Heart left ventricle (tissue), 16 donors: ENCODE measurements at regions not wholly inside any gene's neighbourhood (a gene's known extent, or its start where the extent isn't known, plus 50 kb on each side); places are given as distances from the start of the nearest gene placed in this dataset.

Experiments used
- ATAC-seq, 4 donors: fragments of 200-7000 bp; cut with Tn5 transposase; one replicate each; pipeline ENCODE4 v1.9.1; 2020 to 2022; ENCODE audit warnings: moderate library complexity in 4 of 4, mild to moderate bottlenecking in 3 of 4, moderate number of reproducible peaks in 1 of 4
- DNase-seq, 5 donors: peaks; one replicate each; pipeline ENCODE4 v3.0.0-alpha.2; 2020
- H3K27ac ChIP-seq, 12 donors: fragments of 200-600 bp; sonication (generic) in 4 of 12; one replicate each; pipeline versions ENCODE4 v1.5.0 to v1.8.0; 2016 to 2022; ENCODE audit warnings: mild to moderate bottlenecking in 2 of 12
- H3K27me3 ChIP-seq, 9 donors: fragments of 200-600 bp; sonication (generic) in 2 of 9; one replicate each; pipeline versions ENCODE4 v1.5.1 to v1.8.0; 2016 to 2022; ENCODE audit warnings: mild to moderate bottlenecking in 3 of 9
- H3K36me3 ChIP-seq, 9 donors: fragments of 200-600 bp; sonication (generic) in 2 of 9; one replicate each; pipeline versions ENCODE4 v1.5.0 to v1.8.0; 2018 to 2022; ENCODE audit warnings: mild to moderate bottlenecking in 2 of 9
- H3K4me1 ChIP-seq, 12 donors: fragments of 200-600 bp; sonication (generic) in 4 of 12; one replicate each; pipeline versions ENCODE4 v1.5.0 to v1.8.0; 2016 to 2022; ENCODE audit warnings: mild to moderate bottlenecking in 3 of 12
- H3K4me3 ChIP-seq, 12 donors: fragments of 200-600 bp; sonication (generic) in 4 of 12; one replicate each; pipeline versions ENCODE4 v1.5.0 to v1.8.0; 2017 to 2022; ENCODE audit warnings: mild to moderate bottlenecking in 9 of 12, moderate library complexity in 4 of 12
- H3K9me3 ChIP-seq, 12 donors: fragments of 200-600 bp; sonication (generic) in 4 of 12; one replicate each; pipeline versions ENCODE4 v1.5.0 to v1.8.0; 2016 to 2022; ENCODE audit warnings: mild to moderate bottlenecking in 1 of 12
- CTCF ChIP-seq, 12 donors: fragments of 200-600 bp; sonication (generic) in 4 of 12; IDR thresholded peaks; one replicate each; pipeline versions ENCODE4 v1.5.0 to v1.8.0; 2018 to 2022; ENCODE audit warnings: antibody characterized with exemption in 12 of 12, mild to moderate bottlenecking in 5 of 12
- POLR2A ChIP-seq, 2 donors: fragments of 450-650 bp; IDR thresholded peaks; one replicate each; pipeline ENCODE4 v1.6.1; 2017; ENCODE audit warnings: antibody characterized with exemption in 2 of 2, mild to moderate bottlenecking in 2 of 2, moderate library complexity in 2 of 2
- WGBS, 4 donors: extraction: QIAGEN DNeasy Blood & Tissue Kit in 2 of 4; methylation state at CpG; one replicate each; pipeline versions ENCODE4 v1.1.5 to v1.1.7; 2013 to 2018; 5-methylcytosine and 5-hydroxymethylcytosine counted together
- intact Hi-C, 10 donors: fragments of 100-400 bp; cut with DNase I; formaldehyde crosslinking; loops; one replicate each; pipeline versions ENCODE4 v1.11.1 to v1.14.2; 2022
- donor health status: ischemic (EF 13 %, LVEDD 7.1; RV severe dilation, severe dysfunction).
- donor health status: healthy with polysubstance abuse.
- donor health status: DM: no; HTN: yes; CAD: no.
- donor health status: DM: no; HTN: no; CAD: no.
- donor health status: ischemic (EF 25% LVEDD 6.9; RV normal size, moderate dysfunction).
- donor health status: ischemic (EF 25% LVEDD 5.7; RV mildly dilated, moderate dysfunction).
- donor health status: healthy.
- donor health status: DM: yes; HTN: yes; CAD: no.
- donor health status: ischemic (EF 35%, LVEDD 5.7; RV mildly dilated, moderate dysfunction).
- donor health status: nonischemic (EF 11% LVEDD 7.7; RV severe dilation, severe dysfunction).
- donor health status: DM: yes; HTN: yes; CAD: no.
- donor health status: PGD.
- donor health status: ischemic (EF 29% LVEDD 5.4; RV normal size, mild dysfunction).
- donor health status: nonischemic (EF 23%, LVEDD 6.1; RV moderate dilation, normal function).

GRCh38 chr3:197606468-197606867 lies 50.7 kb upstream of the BDH1 start:
- intact Hi-C loops, result no loop called here
- DNase-seq, result no peak
- Histone ChIP-seq H3K27me3 (no peaks in the 10 kb centered on the region), H3K4me3 (no peak overlapping the region), H3K4me1 (no peaks in the 10 kb centered on the region), H3K36me3 (peaks cover 0 to 83% (median 64%) of the 10 kb centered on the region in 9 donors), H3K9me3 (peaks cover 0 to 4% (median 0%) of the 10 kb centered on the region in 12 donors), H3K27ac (no peak overlapping the region)
- ATAC-seq, result no peak
- TF ChIP-seq CTCF (IDR thresholded peaks at IDR 0.05), result no peak
- no peak for TF ChIP-seq POLR2A (IDR thresholded peaks at IDR 0.05)
- 95 to 97% (median 96%) methylated on average over 3 of the region's 3 CpGs for WGBS, 4 donors
